Uterus (tissue), 3 donors: ENCODE measurements at regions not wholly inside any gene's neighbourhood (a gene's known extent, or its start where the extent isn't known, plus 50 kb on each side); places are given as distances from the start of the nearest gene placed in this dataset.

Experiments used
- DNase-seq, 2 donors: peaks; one replicate each; pipeline ENCODE4 v3.0.0-alpha.2; 2019 to 2020
- H3K27ac ChIP-seq, 2 donors: fragments of 200-600 bp; sonication (generic); 1 replicate in 1 of 2; 2 replicates in 1 of 2; pipeline ENCODE4 v1.5.1; 2016 to 2018
- H3K27me3 ChIP-seq, 2 donors: fragments of 200-600 bp; sonication (generic); one replicate each; pipeline ENCODE4 v1.5.1; 2018 to 2019; ENCODE audit warnings: control low read depth in 1 of 2
- H3K36me3 ChIP-seq, 2 donors: fragments of 200-600 bp; sonication (generic); one replicate each; pipeline ENCODE4 v1.5.1; 2019; ENCODE audit warnings: control low read depth in 1 of 2
- H3K4me1 ChIP-seq, 2 donors: fragments of 200-600 bp; sonication (generic); one replicate each; pipeline ENCODE4 v1.5.1; 2018 to 2019; ENCODE audit warnings: control low read depth in 1 of 2
- H3K4me3 ChIP-seq, 2 donors: fragments of 200-600 bp; sonication (generic); 1 replicate in 1 of 2; 2 replicates in 1 of 2; pipeline ENCODE4 v1.5.1; 2018 to 2019; ENCODE audit warnings: mild to moderate bottlenecking in 1 of 2
- H3K9me3 ChIP-seq, 2 donors: fragments of 200-600 bp; sonication (generic); one replicate each; pipeline ENCODE4 v1.5.1; 2019; ENCODE audit warnings: control low read depth in 1 of 2
- POLR2A ChIP-seq, 2 donors: fragments of 450-650 bp; IDR thresholded peaks; one replicate each; pipeline ENCODE4 v1.6.1; 2016; ENCODE audit warnings: antibody characterized with exemption in 2 of 2, mild to moderate bottlenecking in 1 of 2, moderate library complexity in 1 of 2
- intact Hi-C: fragments of 100-400 bp; cut with DNase I; formaldehyde crosslinking; loops from one replicate; pipeline ENCODE4 v1.15.1; 2023; ENCODE audit warnings: low total_unique reads
- TF ChIP-seq, protein P1 (sequence below), 4 experiments: fragments of 200-600 bp in 2 of 4; fragments of 450-650 bp in 2 of 4; sonication (generic) in 2 of 4; IDR thresholded peaks; one replicate each; pipeline ENCODE4 v1.5.1; 2016 to 2019; ENCODE audit warnings: antibody characterized with exemption in 4 of 4, mild to moderate bottlenecking in 2 of 4, moderate library complexity in 1 of 4
- donor health status: DM: yes; HTN: yes; CAD: no.

DNA sequence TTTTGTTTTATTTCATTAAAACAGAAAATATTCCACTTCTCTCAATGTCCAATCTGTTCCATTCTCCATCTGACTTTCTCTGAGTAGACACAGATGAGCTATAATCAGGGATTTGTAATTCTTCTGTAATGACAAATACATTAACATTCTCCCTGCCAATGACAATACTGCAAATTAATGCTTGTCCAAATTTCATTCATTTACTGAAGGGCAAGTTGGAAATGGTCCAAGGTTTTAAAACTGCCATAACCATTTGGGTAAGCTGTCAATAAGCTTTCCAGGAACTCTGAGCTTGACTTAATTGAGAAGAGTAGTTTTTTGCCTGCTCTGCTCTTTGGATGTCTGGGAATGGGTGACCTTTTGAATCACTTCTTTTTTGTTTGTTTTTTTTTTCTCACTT lies 253.5 kb downstream of the DMRTA1 start:
- no peak for TF ChIP-seq POLR2A (IDR thresholded peaks at IDR 0.05)
- TF ChIP-seq, protein P1, sequence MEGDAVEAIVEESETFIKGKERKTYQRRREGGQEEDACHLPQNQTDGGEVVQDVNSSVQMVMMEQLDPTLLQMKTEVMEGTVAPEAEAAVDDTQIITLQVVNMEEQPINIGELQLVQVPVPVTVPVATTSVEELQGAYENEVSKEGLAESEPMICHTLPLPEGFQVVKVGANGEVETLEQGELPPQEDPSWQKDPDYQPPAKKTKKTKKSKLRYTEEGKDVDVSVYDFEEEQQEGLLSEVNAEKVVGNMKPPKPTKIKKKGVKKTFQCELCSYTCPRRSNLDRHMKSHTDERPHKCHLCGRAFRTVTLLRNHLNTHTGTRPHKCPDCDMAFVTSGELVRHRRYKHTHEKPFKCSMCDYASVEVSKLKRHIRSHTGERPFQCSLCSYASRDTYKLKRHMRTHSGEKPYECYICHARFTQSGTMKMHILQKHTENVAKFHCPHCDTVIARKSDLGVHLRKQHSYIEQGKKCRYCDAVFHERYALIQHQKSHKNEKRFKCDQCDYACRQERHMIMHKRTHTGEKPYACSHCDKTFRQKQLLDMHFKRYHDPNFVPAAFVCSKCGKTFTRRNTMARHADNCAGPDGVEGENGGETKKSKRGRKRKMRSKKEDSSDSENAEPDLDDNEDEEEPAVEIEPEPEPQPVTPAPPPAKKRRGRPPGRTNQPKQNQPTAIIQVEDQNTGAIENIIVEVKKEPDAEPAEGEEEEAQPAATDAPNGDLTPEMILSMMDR (IDR thresholded peaks at IDR 0.05) = no peak
- Histone ChIP-seq H3K9me3 (no peaks in the 10 kb centered on the region), H3K36me3 (no peaks in the 10 kb centered on the region), H3K4me1 (no peaks in the 10 kb centered on the region), H3K27me3 (no peaks in the 10 kb centered on the region), H3K4me3 (no peak overlapping the region), H3K27ac (no peak overlapping the region)
- no peak for DNase-seq
- intact Hi-C loops = no loop called here

DNA sequence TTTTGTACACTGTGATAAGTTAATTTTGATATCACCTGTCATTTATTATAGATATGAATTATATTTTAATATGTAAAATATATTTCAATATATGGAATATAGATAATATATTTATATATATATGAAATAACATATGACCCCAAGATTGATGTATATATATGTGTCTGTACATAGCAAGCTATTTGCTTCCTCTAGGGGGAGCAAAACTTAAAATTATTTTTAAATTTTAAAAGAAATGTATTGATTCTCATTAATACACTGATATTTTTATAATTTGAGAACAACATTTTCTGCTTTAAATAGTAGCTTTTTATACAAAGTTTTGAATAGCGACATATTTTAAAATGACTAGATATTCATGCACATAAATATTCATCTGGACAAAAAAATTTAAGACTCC lies 272.0 kb downstream of the DMRTA1 start:
- H3K27me3 ChIP-seq = no peaks in the 10 kb centered on the region
- intact Hi-C loops = no loop called here
- no peaks in the 10 kb centered on the region for H3K4me1 ChIP-seq
- no peak for TF ChIP-seq POLR2A (IDR thresholded peaks at IDR 0.05)
- TF ChIP-seq, protein P1 (IDR thresholded peaks at IDR 0.05) = no peak
- DNase-seq = no peak
- H3K4me3 ChIP-seq = no peak overlapping the region
- H3K9me3 ChIP-seq = no peaks in the 10 kb centered on the region
- no peak overlapping the region for H3K27ac ChIP-seq
- H3K36me3 ChIP-seq = no peaks in the 10 kb centered on the region

DNA sequence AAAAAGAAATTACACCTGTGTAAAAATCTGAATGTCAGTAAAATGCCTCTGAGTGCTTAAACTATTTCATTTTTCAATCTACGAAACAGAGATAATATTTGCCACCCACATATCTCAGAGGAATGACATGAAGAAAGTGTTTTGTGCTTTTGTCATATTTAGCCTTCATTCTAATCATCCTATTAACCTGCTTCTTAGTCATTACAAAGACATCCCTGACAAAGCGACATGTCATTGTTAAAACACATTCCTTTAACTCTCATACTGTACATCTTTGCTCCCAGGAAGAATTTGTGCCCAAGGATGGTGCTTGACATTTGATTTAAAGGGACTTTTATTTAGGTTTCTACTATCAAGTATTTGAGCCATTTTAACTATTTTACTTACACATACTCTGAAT lies 275.9 kb downstream of the DMRTA1 start:
- H3K27me3 ChIP-seq = no peaks in the 10 kb centered on the region
- DNase-seq = no peak
- intact Hi-C loops = no loop called here
- no peak overlapping the region for H3K27ac ChIP-seq
- no peaks in the 10 kb centered on the region for H3K36me3 ChIP-seq
- no peaks in the 10 kb centered on the region for H3K4me1 ChIP-seq
- H3K4me3 ChIP-seq = no peak overlapping the region
- H3K9me3 ChIP-seq = no peaks in the 10 kb centered on the region
- TF ChIP-seq, protein P1 (IDR thresholded peaks at IDR 0.05) = no peak
- no peak for TF ChIP-seq POLR2A (IDR thresholded peaks at IDR 0.05)

DNA sequence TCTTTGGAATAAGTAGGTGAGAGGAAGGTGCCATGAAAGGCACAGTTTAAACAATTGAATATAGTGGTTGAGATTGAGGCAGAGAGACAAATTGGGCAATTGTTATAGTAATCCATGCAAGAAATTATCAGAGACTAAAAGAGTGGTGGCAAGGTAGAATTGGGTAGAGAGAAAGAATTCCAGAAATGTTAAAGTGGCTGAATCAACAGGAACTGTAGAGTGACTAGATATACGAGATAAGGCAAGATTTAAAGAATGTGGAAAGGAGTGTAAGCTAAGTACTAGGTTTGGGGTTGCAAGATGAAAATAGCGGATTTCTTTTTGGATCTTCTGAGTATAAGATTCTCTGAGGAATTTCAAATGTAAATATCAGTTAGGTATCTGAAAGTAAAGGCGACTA lies 285.2 kb downstream of the DMRTA1 start:
- no peaks in the 10 kb centered on the region for H3K9me3 ChIP-seq
- intact Hi-C loops = no loop called here
- no peak for DNase-seq
- no peaks in the 10 kb centered on the region for H3K4me1 ChIP-seq
- no peak overlapping the region for H3K4me3 ChIP-seq
- TF ChIP-seq POLR2A (IDR thresholded peaks at IDR 0.05) = no peak
- TF ChIP-seq, protein P1 (IDR thresholded peaks at IDR 0.05) = no peak
- H3K36me3 ChIP-seq = no peaks in the 10 kb centered on the region
- no peak overlapping the region for H3K27ac ChIP-seq
- no peaks in the 10 kb centered on the region for H3K27me3 ChIP-seq

DNA sequence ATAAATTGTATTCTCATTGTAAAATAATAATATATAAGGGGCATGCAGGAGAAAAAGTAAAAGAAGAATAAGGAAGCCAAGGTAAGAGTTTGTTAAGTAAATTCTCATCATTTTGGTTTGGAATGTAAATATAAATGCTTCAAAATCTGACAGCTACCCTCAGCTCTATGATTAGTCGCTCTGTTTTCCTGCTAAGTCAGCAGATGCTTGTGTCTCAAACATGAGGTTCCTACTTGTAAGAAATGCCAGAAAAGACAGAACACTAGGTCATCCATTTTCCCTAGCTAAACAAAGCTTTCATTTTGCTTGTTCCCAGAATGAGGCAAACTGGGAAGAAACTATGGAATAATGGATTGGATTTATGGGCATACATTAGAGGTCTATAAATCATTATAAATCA lies 293.1 kb downstream of the DMRTA1 start:
- intact Hi-C loops = no loop called here
- Histone ChIP-seq H3K4me1 (no peaks in the 10 kb centered on the region), H3K36me3 (no peaks in the 10 kb centered on the region), H3K27me3 (no peaks in the 10 kb centered on the region), H3K27ac (no peak overlapping the region), H3K9me3 (no peaks in the 10 kb centered on the region), H3K4me3 (no peak overlapping the region)
- no peak for DNase-seq
- TF ChIP-seq, protein P1 (IDR thresholded peaks at IDR 0.05) = no peak
- no peak for TF ChIP-seq POLR2A (IDR thresholded peaks at IDR 0.05)
